ENCODE measurements at regions not wholly inside any gene's neighbourhood (a gene's known extent, or its start where the extent isn't known, plus 50 kb on each side); places are given as distances from the start of the nearest gene placed in this dataset.
A peak's percentile ranks its signal among the peaks of the same experiment; 100 is the strongest.

- no peaks in the 10 kb centered on the region for H3K36me3 ChIP-seq (replicated peaks in 1 of 2; ENCODE audit: control insufficient read depth in 2 of 2, insufficient read depth in 2 of 2, low read length in 2 of 2)
- no peak overlapping the region for H3K4me2 ChIP-seq (ENCODE audit: insufficient read depth, low read length, poor library complexity, severe bottlenecking)
- H2BK15ac ChIP-seq (ENCODE audit: low read length), result no peak overlapping the region
- H3K9ac ChIP-seq (ENCODE audit: low read depth, low read length, poor library complexity), result no peak overlapping the region
- H3K4me3 ChIP-seq (ENCODE audit: low read length in 2 of 2), result no peak overlapping the region
- H3K27ac ChIP-seq (replicated peaks; ENCODE audit: low read length), result no peak overlapping the region
- H2BK5ac ChIP-seq (ENCODE audit: low read length), result no peak overlapping the region
- H2AFZ ChIP-seq (ENCODE audit: low read length), result no peak overlapping the region
- H3K79me1 ChIP-seq (ENCODE audit: low read depth, low read length), result no peaks in the 10 kb centered on the region
- no peak for DNase-seq (ENCODE audit: low spot score)
- no peak overlapping the region for H3K4ac ChIP-seq (ENCODE audit: low read length)
- no peaks in the 10 kb centered on the region for H3K27me3 ChIP-seq (ENCODE audit: control insufficient read depth in 3 of 3, insufficient read depth in 3 of 3, low read depth in 1 of 3, low read length in 3 of 3)
- H2BK12ac ChIP-seq (ENCODE audit: low read length), result no peak overlapping the region
- H4K8ac ChIP-seq (ENCODE audit: low read depth, low read length), result no peak overlapping the region
- H3K18ac ChIP-seq (ENCODE audit: low read length), result peak overlapping the region; percentile 68
- WGBS, 2 donors (ENCODE audit: extremely low coverage in 2 of 2, insufficient read length in 2 of 2, insufficient replicate concordance in 1 of 2), result no CpG with 5 or more reads among the region's 4 CpGs
- no peak overlapping the region for H3K14ac ChIP-seq (ENCODE audit: low read length)
- no peaks in the 10 kb centered on the region for H3K9me3 ChIP-seq (replicated peaks in 1 of 2; ENCODE audit: control insufficient read depth in 2 of 2, insufficient read depth in 1 of 2, low read depth in 1 of 2, low read length in 2 of 2)
- H4K91ac ChIP-seq (ENCODE audit: low read depth, low read length, poor library complexity), result no peak overlapping the region
- no peak overlapping the region for H2BK120ac ChIP-seq (ENCODE audit: low read depth, low read length)
- H3K23ac ChIP-seq (ENCODE audit: low read depth, low read length, poor library complexity), result no peak overlapping the region
- H2AK5ac ChIP-seq (ENCODE audit: low read depth, low read length), result no peak overlapping the region
- H3K4me1 ChIP-seq (ENCODE audit: control insufficient read depth in 2 of 2, insufficient read depth in 1 of 2, low read depth in 1 of 2, low read length in 2 of 2), result peaks cover 0 to 1% of the 10 kb centered on the region in 2 donors
Measured at GRCh38 chr3:159667261-159667660, 321.4 kb upstream of the IL12A start.

GRCh38 chr3:159668461-159668860 lies 320.2 kb upstream of the IL12A start:
- Histone ChIP-seq H2AK5ac (ENCODE audit: low read depth, low read length) (no peak overlapping the region), H3K18ac (ENCODE audit: low read length) (no peak overlapping the region), H3K36me3 (replicated peaks in 1 of 2; ENCODE audit: control insufficient read depth in 2 of 2, insufficient read depth in 2 of 2, low read length in 2 of 2) (no peaks in the 10 kb centered on the region), H2BK5ac (ENCODE audit: low read length) (no peak overlapping the region), H3K4me1 (ENCODE audit: control insufficient read depth in 2 of 2, insufficient read depth in 1 of 2, low read depth in 1 of 2, low read length in 2 of 2) (peaks cover 0 to 1% of the 10 kb centered on the region in 2 donors), H3K9me3 (replicated peaks in 1 of 2; ENCODE audit: control insufficient read depth in 2 of 2, insufficient read depth in 1 of 2, low read depth in 1 of 2, low read length in 2 of 2) (no peaks in the 10 kb centered on the region), H3K4me3 (ENCODE audit: low read length in 2 of 2) (no peak overlapping the region), H2BK12ac (ENCODE audit: low read length) (no peak overlapping the region), H3K4me2 (ENCODE audit: insufficient read depth, low read length, poor library complexity, severe bottlenecking) (no peak overlapping the region), H3K4ac (ENCODE audit: low read length) (no peak overlapping the region), H3K79me1 (ENCODE audit: low read depth, low read length) (no peaks in the 10 kb centered on the region), H3K9ac (ENCODE audit: low read depth, low read length, poor library complexity) (no peak overlapping the region), H4K8ac (ENCODE audit: low read depth, low read length) (no peak overlapping the region), H4K91ac (ENCODE audit: low read depth, low read length, poor library complexity) (no peak overlapping the region), H2AFZ (ENCODE audit: low read length) (no peak overlapping the region), H3K23ac (ENCODE audit: low read depth, low read length, poor library complexity) (no peak overlapping the region), H3K14ac (ENCODE audit: low read length) (no peak overlapping the region), H3K27me3 (ENCODE audit: control insufficient read depth in 3 of 3, insufficient read depth in 3 of 3, low read depth in 1 of 3, low read length in 3 of 3) (no peaks in the 10 kb centered on the region), H2BK15ac (ENCODE audit: low read length) (no peak overlapping the region), H2BK120ac (ENCODE audit: low read depth, low read length) (no peak overlapping the region), H3K27ac (replicated peaks; ENCODE audit: low read length) (no peak overlapping the region)
- WGBS, 2 donors (ENCODE audit: extremely low coverage in 2 of 2, insufficient read length in 2 of 2, insufficient replicate concordance in 1 of 2), result no CpG with 5 or more reads among the region's 3 CpGs
- DNase-seq (ENCODE audit: low spot score), result no peak

GRCh38 chr3:159668990-159669476 lies 319.6 kb upstream of the IL12A start:
- H3K36me3 ChIP-seq (replicated peaks in 1 of 2; ENCODE audit: control insufficient read depth in 2 of 2, insufficient read depth in 2 of 2, low read length in 2 of 2), result no peaks in the 10 kb centered on the region
- H3K4me1 ChIP-seq (ENCODE audit: control insufficient read depth in 2 of 2, insufficient read depth in 1 of 2, low read depth in 1 of 2, low read length in 2 of 2), result peaks cover 0 to 1% of the 10 kb centered on the region in 2 donors
- H3K14ac ChIP-seq (ENCODE audit: low read length), result no peak overlapping the region
- H3K4ac ChIP-seq (ENCODE audit: low read length), result no peak overlapping the region
- no peak overlapping the region for H4K91ac ChIP-seq (ENCODE audit: low read depth, low read length, poor library complexity)
- no peak overlapping the region for H2BK120ac ChIP-seq (ENCODE audit: low read depth, low read length)
- WGBS, 2 donors (ENCODE audit: extremely low coverage in 2 of 2, insufficient read length in 2 of 2, insufficient replicate concordance in 1 of 2), result no CpG with 5 or more reads among the region's 8 CpGs
- H3K27ac ChIP-seq (replicated peaks; ENCODE audit: low read length), result no peak overlapping the region
- DNase-seq (ENCODE audit: low spot score), result no peak
- no peak overlapping the region for H3K4me2 ChIP-seq (ENCODE audit: insufficient read depth, low read length, poor library complexity, severe bottlenecking)
- no peak overlapping the region for H3K23ac ChIP-seq (ENCODE audit: low read depth, low read length, poor library complexity)
- H4K8ac ChIP-seq (ENCODE audit: low read depth, low read length), result no peak overlapping the region
- H3K9ac ChIP-seq (ENCODE audit: low read depth, low read length, poor library complexity), result no peak overlapping the region
- H2AFZ ChIP-seq (ENCODE audit: low read length), result peak overlapping the region; percentile 15
- no peak overlapping the region for H2BK15ac ChIP-seq (ENCODE audit: low read length)
- H3K4me3 ChIP-seq (ENCODE audit: low read length in 2 of 2), result no peak overlapping the region
- H3K18ac ChIP-seq (ENCODE audit: low read length), result no peak overlapping the region
- H2BK12ac ChIP-seq (ENCODE audit: low read length), result no peak overlapping the region
- no peak overlapping the region for H2BK5ac ChIP-seq (ENCODE audit: low read length)
- no peaks in the 10 kb centered on the region for H3K79me1 ChIP-seq (ENCODE audit: low read depth, low read length)
- H3K9me3 ChIP-seq (replicated peaks in 1 of 2; ENCODE audit: control insufficient read depth in 2 of 2, insufficient read depth in 1 of 2, low read depth in 1 of 2, low read length in 2 of 2), result no peaks in the 10 kb centered on the region
- H2AK5ac ChIP-seq (ENCODE audit: low read depth, low read length), result no peak overlapping the region
- H3K27me3 ChIP-seq (ENCODE audit: control insufficient read depth in 3 of 3, insufficient read depth in 3 of 3, low read depth in 1 of 3, low read length in 3 of 3), result no peaks in the 10 kb centered on the region

DNA sequence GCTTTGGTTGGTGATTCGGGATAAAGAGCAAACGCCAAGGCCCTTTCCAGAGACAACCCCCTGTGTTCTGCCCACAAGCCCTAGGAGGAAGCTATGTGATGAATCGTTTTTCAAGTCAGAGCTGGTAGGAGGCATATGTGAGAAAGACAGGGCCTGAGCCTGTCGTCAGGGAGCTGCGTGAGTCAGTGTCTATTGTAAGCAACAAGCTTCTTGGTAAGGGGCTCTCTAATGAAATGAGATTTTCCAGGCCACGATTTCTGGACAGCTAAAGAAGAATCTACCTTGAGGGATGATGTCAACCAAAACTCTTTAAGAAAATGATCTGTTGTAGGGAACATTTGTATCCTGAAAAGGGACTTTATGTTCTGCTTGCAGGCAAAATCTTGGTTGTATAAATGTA lies 318.9 kb upstream of the IL12A start:
- Histone ChIP-seq H2BK15ac (ENCODE audit: low read length) (no peak overlapping the region), H3K27me3 (ENCODE audit: control insufficient read depth in 3 of 3, insufficient read depth in 3 of 3, low read depth in 1 of 3, low read length in 3 of 3) (no peaks in the 10 kb centered on the region), H2BK120ac (ENCODE audit: low read depth, low read length) (no peak overlapping the region), H3K18ac (ENCODE audit: low read length) (no peak overlapping the region), H2AFZ (ENCODE audit: low read length) (no peak overlapping the region), H3K27ac (replicated peaks; ENCODE audit: low read length) (no peak overlapping the region), H3K4me2 (ENCODE audit: insufficient read depth, low read length, poor library complexity, severe bottlenecking) (no peak overlapping the region), H3K14ac (ENCODE audit: low read length) (no peak overlapping the region), H3K9ac (ENCODE audit: low read depth, low read length, poor library complexity) (no peak overlapping the region), H3K4me1 (ENCODE audit: control insufficient read depth in 2 of 2, insufficient read depth in 1 of 2, low read depth in 1 of 2, low read length in 2 of 2) (peaks cover 0 to 1% of the 10 kb centered on the region in 2 donors), H3K36me3 (replicated peaks in 1 of 2; ENCODE audit: control insufficient read depth in 2 of 2, insufficient read depth in 2 of 2, low read length in 2 of 2) (no peaks in the 10 kb centered on the region), H4K8ac (ENCODE audit: low read depth, low read length) (no peak overlapping the region), H4K91ac (ENCODE audit: low read depth, low read length, poor library complexity) (no peak overlapping the region), H2BK12ac (ENCODE audit: low read length) (no peak overlapping the region), H2BK5ac (ENCODE audit: low read length) (no peak overlapping the region), H3K9me3 (replicated peaks in 1 of 2; ENCODE audit: control insufficient read depth in 2 of 2, insufficient read depth in 1 of 2, low read depth in 1 of 2, low read length in 2 of 2) (no peaks in the 10 kb centered on the region), H3K23ac (ENCODE audit: low read depth, low read length, poor library complexity) (no peak overlapping the region), H2AK5ac (ENCODE audit: low read depth, low read length) (no peak overlapping the region), H3K4ac (ENCODE audit: low read length) (no peak overlapping the region), H3K79me1 (ENCODE audit: low read depth, low read length) (no peaks in the 10 kb centered on the region), H3K4me3 (ENCODE audit: low read length in 2 of 2) (no peak overlapping the region)
- no CpG with 5 or more reads among the region's 6 CpGs for WGBS, 2 donors (ENCODE audit: extremely low coverage in 2 of 2, insufficient read length in 2 of 2, insufficient replicate concordance in 1 of 2)
- DNase-seq (ENCODE audit: low spot score), result peak; percentile 9

Data from neuronal stem cell (in vitro differentiated cells).